SKM-1 (cell line): ENCODE measurements at regions not wholly inside any gene's neighbourhood (a gene's known extent, or its start where the extent isn't known, plus 50 kb on each side); places are given as distances from the start of the nearest gene placed in this dataset.
A peak's percentile ranks its signal among the peaks of the same experiment; 100 is the strongest.

Experiments used
- DNase-seq: peaks from one replicate; lab custom pipeline; 2025; ENCODE audit not compliant: unreplicated experiment; lab: John Stamatoyannopoulos, UW

- no peak for DNase-seq
These were observed 55.8 kb downstream of the KCNE4 start for GRCh38 chr2:223107825-223108224.

GRCh38 chr2:223108351-223109050 lies 56.5 kb downstream of the KCNE4 start:
- peak; percentile 51 for DNase-seq

GRCh38 chr2:223109341-223109740 lies 57.4 kb downstream of the KCNE4 start:
- no peak for DNase-seq

- no peak for DNase-seq
These were observed 61.2 kb downstream of the KCNE4 start for GRCh38 chr2:223113161-223113560.

- no peak for DNase-seq
These were observed 62.2 kb downstream of the KCNE4 start for GRCh38 chr2:223114170-223114569.

- no peak for DNase-seq
These were observed 62.9 kb downstream of the KCNE4 start for GRCh38 chr2:223114917-223115316.

- no peak for DNase-seq
These were observed 65.5 kb downstream of the KCNE4 start for GRCh38 chr2:223117533-223117932.

- DNase-seq: no peak
These were observed 69.3 kb downstream of the KCNE4 start for GRCh38 chr2:223121283-223121682.

- DNase-seq: no peak
These were observed 70.8 kb downstream of the KCNE4 start for GRCh38 chr2:223122781-223123180.

GRCh38 chr2:223123855-223124610 lies 72.0 kb downstream of the KCNE4 start:
- DNase-seq: no peak

GRCh38 chr2:223141606-223142005 lies 89.6 kb downstream of the KCNE4 start:
- DNase-seq: no peak

- DNase-seq: no peak
These were observed 90.1 kb downstream of the KCNE4 start for GRCh38 chr2:223142118-223142517.

- no peak for DNase-seq
These were observed 95.4 kb downstream of the KCNE4 start for GRCh38 chr2:223147431-223147830.

GRCh38 chr2:223148516-223148915 lies 96.5 kb downstream of the KCNE4 start:
- DNase-seq: peak; percentile 10

GRCh38 chr2:223155956-223156355 lies 104.0 kb downstream of the KCNE4 start:
- no peak for DNase-seq

GRCh38 chr2:223161873-223162458 lies 110.0 kb downstream of the KCNE4 start:
- DNase-seq: no peak

GRCh38 chr2:223165423-223166214 lies 113.6 kb downstream of the KCNE4 start:
- no peak for DNase-seq

- DNase-seq: no peak
These were observed 114.2 kb downstream of the KCNE4 start for GRCh38 chr2:223166215-223166493.

GRCh38 chr2:223166983-223167650 lies 115.1 kb downstream of the KCNE4 start:
- DNase-seq: no peak

- DNase-seq: no peak
These were observed 118.0 kb downstream of the KCNE4 start for GRCh38 chr2:223169830-223170605.
